ENCODE measurements at regions not wholly inside any gene's neighbourhood (a gene's known extent, or its start where the extent isn't known, plus 50 kb on each side); places are given as distances from the start of the nearest gene placed in this dataset.

DNA sequence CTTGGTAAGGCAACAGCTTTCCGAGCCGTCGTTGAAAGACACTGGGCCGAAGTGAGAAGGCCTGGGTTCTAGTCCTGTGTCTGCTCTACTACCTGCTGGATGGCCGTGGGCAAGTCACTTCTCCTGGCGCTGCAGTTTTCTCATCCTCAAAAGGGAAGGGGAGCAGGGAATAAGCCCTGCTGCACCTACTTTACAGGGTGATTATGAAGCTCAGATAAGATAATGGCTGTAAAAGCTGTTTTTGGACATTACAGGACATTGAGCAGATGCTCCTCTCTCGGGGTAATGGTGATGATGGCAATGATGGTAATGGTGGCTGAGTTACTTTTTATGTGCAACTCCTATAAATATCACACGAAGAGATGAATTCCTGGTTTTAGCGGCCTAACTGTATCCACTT, 152.6 kb downstream of the FAM43A start:
- no peak overlapping the region for H2BK5ac ChIP-seq (ENCODE audit: low read depth, low read length, poor library complexity, severe bottlenecking)
- no peak overlapping the region for H3K4ac ChIP-seq (ENCODE audit: low read depth, low read length)
- no peaks in the 10 kb centered on the region for H3K9me1 ChIP-seq (ENCODE audit: insufficient read depth, low read length)
- DNase-seq (no peak), ATAC-seq (ENCODE audit: low read depth) (no peak)
- H3K23ac ChIP-seq (ENCODE audit: low read depth, low read length): no peak overlapping the region
- no peak overlapping the region for H3K4me3 ChIP-seq (ENCODE audit: insufficient read depth, low read depth, low read length)
- H3K27ac ChIP-seq (ENCODE audit: insufficient read depth, low read length): no peak overlapping the region
- no peak overlapping the region for H3K4me2 ChIP-seq (ENCODE audit: low read depth, low read length)
- H4K5ac ChIP-seq (ENCODE audit: low read depth, low read length): no peak overlapping the region
- no peaks in the 10 kb centered on the region for H3K79me1 ChIP-seq (ENCODE audit: low read depth in 1 of 2, low read length in 2 of 2)
- no peaks in the 10 kb centered on the region for H3K36me3 ChIP-seq (ENCODE audit: control insufficient read depth, insufficient read depth, low read length)
- peaks cover 4% of the 10 kb centered on the region; the same call in 1 of the 2 replicates for H3K27me3 ChIP-seq (ENCODE audit: control insufficient read depth, insufficient read depth, low read length)
- H4K20me1 ChIP-seq (ENCODE audit: insufficient read depth, low read length): no peaks in the 10 kb centered on the region
- H3K4me1 ChIP-seq (ENCODE audit: control insufficient read depth, insufficient read depth, low read length): no peaks in the 10 kb centered on the region
- intact Hi-C loops (cut with micrococcal nuclease): no loop called here
- ChIA-PET CTCF (interaction anchor here (0.6 kb wide), 1 partner anchor 205 kb away, joined by 3 read pairs; the partner anchor contains the start of gene TMEM44), POLR2A (ENCODE audit: unreplicated experiment) (no interaction called here)
- whole genome bisulfite sequencing, 2 experiments (ENCODE audit: extremely low coverage in 2 of 2, insufficient read length in 1 of 2): 74% methylated on average over 3 of the region's 9 CpGs; no CpG with 5 or more reads in 1 of the 2 experiments
- no peak overlapping the region for H3K18ac ChIP-seq (ENCODE audit: low read depth, low read length)
- H4K8ac ChIP-seq (ENCODE audit: low read depth in 2 of 2, low read length in 2 of 2): no peak overlapping the region
- H4K91ac ChIP-seq (ENCODE audit: insufficient read depth, low read depth, low read length): no peak overlapping the region
- no peak overlapping the region for H3K9ac ChIP-seq (ENCODE audit: low read depth, low read length)
- no peak overlapping the region for H3K56ac ChIP-seq (ENCODE audit: extremely low read depth, insufficient read depth, low read length)
- H3K9me3 ChIP-seq (ENCODE audit: control insufficient read depth, insufficient read depth, low read length): no peaks in the 10 kb centered on the region; the same call in 1 of the 2 replicates
- no TSS peak for BruUV-seq (replicated peaks)
- TF ChIP-seq, protein P1, sequence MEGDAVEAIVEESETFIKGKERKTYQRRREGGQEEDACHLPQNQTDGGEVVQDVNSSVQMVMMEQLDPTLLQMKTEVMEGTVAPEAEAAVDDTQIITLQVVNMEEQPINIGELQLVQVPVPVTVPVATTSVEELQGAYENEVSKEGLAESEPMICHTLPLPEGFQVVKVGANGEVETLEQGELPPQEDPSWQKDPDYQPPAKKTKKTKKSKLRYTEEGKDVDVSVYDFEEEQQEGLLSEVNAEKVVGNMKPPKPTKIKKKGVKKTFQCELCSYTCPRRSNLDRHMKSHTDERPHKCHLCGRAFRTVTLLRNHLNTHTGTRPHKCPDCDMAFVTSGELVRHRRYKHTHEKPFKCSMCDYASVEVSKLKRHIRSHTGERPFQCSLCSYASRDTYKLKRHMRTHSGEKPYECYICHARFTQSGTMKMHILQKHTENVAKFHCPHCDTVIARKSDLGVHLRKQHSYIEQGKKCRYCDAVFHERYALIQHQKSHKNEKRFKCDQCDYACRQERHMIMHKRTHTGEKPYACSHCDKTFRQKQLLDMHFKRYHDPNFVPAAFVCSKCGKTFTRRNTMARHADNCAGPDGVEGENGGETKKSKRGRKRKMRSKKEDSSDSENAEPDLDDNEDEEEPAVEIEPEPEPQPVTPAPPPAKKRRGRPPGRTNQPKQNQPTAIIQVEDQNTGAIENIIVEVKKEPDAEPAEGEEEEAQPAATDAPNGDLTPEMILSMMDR (conservative IDR thresholded peaks at IDR 0.05; ENCODE audit: low read depth, low read length): no peak
- TF ChIP-seq MXI1 (IDR thresholded peaks at IDR 0.05; ENCODE audit: borderline replicate concordance, low read depth, low read length): no peak
- TF ChIP-seq, protein P2, sequence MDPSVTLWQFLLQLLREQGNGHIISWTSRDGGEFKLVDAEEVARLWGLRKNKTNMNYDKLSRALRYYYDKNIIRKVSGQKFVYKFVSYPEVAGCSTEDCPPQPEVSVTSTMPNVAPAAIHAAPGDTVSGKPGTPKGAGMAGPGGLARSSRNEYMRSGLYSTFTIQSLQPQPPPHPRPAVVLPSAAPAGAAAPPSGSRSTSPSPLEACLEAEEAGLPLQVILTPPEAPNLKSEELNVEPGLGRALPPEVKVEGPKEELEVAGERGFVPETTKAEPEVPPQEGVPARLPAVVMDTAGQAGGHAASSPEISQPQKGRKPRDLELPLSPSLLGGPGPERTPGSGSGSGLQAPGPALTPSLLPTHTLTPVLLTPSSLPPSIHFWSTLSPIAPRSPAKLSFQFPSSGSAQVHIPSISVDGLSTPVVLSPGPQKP (IDR thresholded peaks at IDR 0.05; ENCODE audit: borderline replicate concordance, low read depth, low read length): no peak
- no peak for TF ChIP-seq CEBPB (IDR thresholded peaks at IDR 0.05; ENCODE audit: low read depth, low read length)
- TF ChIP-seq, protein P3, sequence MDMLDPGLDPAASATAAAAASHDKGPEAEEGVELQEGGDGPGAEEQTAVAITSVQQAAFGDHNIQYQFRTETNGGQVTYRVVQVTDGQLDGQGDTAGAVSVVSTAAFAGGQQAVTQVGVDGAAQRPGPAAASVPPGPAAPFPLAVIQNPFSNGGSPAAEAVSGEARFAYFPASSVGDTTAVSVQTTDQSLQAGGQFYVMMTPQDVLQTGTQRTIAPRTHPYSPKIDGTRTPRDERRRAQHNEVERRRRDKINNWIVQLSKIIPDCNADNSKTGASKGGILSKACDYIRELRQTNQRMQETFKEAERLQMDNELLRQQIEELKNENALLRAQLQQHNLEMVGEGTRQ (IDR thresholded peaks at IDR 0.05; ENCODE audit: low read depth, low read length): no peak
- TF ChIP-seq NFE2L2 (IDR thresholded peaks at IDR 0.05; ENCODE audit: low read depth, low read length): no peak
- TF ChIP-seq POLR2A (IDR thresholded peaks at IDR 0.05; ENCODE audit: low read depth, low read length): no peak
- TF ChIP-seq SMC3 (IDR thresholded peaks at IDR 0.05; ENCODE audit: low read depth, low read length): no peak
- no peak for TF ChIP-seq FOS (IDR thresholded peaks at IDR 0.05; ENCODE audit: low read depth, low read length)
- no peak for TF ChIP-seq CHD1 (IDR thresholded peaks at IDR 0.05; ENCODE audit: low read depth, low read length)
- in situ Hi-C loops (cut with MboI; ENCODE audit: low sequenced_read_pairs): no loop called here
- no peak overlapping the region for H2BK15ac ChIP-seq (ENCODE audit: low read depth, low read length)
- dilution Hi-C loops (cut with HindIII; ENCODE audit: low sequenced_read_pairs, unreplicated experiment): no loop called here
- H2AFZ ChIP-seq (replicated peaks; ENCODE audit: low read length, poor library complexity): no peak overlapping the region
- no peak overlapping the region for H2AK5ac ChIP-seq (ENCODE audit: low read depth, low read length)
- H2AK9ac ChIP-seq (replicated peaks; ENCODE audit: low read depth, low read length, poor library complexity): no peak overlapping the region
- no peak overlapping the region for H2BK120ac ChIP-seq (ENCODE audit: low read depth, low read length)
- H3K14ac ChIP-seq (replicated peaks; ENCODE audit: low read depth, low read length): no peak overlapping the region
- no peak overlapping the region for H2BK20ac ChIP-seq (ENCODE audit: low read depth, low read length)

Data from IMR-90 (cell line).